ENCODE measurements at regions not wholly inside any gene's neighbourhood (a gene's known extent, or its start where the extent isn't known, plus 50 kb on each side); places are given as distances from the start of the nearest gene placed in this dataset.

DNA sequence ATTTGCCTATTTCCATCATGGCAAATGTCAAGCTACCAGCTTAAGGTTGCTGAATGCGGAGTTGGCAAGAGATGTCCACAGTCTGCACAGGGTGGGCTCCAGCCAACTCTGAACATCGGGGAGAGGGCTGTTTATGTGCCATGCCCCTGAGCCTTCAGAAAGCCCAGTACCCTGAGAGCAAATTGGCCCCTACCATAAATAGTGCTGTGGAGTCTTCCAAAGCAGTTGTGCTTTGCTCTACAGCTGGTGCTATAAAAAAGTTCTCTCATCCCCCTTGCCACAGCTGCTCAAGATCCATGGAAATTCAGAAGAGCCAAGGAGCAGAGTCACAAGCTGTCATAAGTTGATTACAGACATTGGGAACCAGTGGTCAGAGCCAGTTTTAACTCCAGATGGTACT, 85.6 kb upstream of the CLDN14 start:
- TF ChIP-seq, protein P1, sequence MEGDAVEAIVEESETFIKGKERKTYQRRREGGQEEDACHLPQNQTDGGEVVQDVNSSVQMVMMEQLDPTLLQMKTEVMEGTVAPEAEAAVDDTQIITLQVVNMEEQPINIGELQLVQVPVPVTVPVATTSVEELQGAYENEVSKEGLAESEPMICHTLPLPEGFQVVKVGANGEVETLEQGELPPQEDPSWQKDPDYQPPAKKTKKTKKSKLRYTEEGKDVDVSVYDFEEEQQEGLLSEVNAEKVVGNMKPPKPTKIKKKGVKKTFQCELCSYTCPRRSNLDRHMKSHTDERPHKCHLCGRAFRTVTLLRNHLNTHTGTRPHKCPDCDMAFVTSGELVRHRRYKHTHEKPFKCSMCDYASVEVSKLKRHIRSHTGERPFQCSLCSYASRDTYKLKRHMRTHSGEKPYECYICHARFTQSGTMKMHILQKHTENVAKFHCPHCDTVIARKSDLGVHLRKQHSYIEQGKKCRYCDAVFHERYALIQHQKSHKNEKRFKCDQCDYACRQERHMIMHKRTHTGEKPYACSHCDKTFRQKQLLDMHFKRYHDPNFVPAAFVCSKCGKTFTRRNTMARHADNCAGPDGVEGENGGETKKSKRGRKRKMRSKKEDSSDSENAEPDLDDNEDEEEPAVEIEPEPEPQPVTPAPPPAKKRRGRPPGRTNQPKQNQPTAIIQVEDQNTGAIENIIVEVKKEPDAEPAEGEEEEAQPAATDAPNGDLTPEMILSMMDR (conservative IDR thresholded peaks at IDR 0.05; ENCODE audit: low read length) = no peak
- no peak for TF ChIP-seq EZH2phosphoT487 (IDR thresholded peaks at IDR 0.05; ENCODE audit: borderline replicate concordance)
